ENCODE measurements at regions not wholly inside any gene's neighbourhood (a gene's known extent, or its start where the extent isn't known, plus 50 kb on each side); places are given as distances from the start of the nearest gene placed in this dataset.

DNA sequence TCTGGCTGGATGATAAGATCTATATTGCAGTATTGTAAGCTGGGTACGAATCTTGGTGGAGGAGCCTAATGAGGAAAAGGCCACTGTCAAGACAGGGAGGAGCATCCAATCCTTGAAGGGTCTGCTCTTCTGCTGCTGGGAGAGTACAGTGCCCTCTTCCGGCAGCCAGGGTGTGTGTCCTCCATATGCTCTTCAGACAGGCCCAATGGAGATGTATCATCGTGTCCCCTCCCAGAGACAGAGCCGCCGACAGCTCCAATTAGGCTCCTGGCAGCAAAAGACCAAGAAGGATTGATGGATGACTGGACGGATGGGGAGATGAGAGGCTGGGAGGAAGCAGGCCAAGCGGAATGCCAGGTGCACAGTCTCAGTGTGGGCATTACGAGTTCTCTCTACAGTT lies 51.6 kb upstream of the PIWIL1 start:
- Histone ChIP-seq H3K9me3 (ENCODE audit: control insufficient read depth in 1 of 2, low read length in 2 of 2) (no peaks in the 10 kb centered on the region), H3K4me1 (ENCODE audit: insufficient read depth, low read length) (no peaks in the 10 kb centered on the region), H3K27ac (ENCODE audit: low read depth, low read length) (no peak overlapping the region), H3K27me3 (ENCODE audit: insufficient read depth, low read length) (no peaks in the 10 kb centered on the region), H3K36me3 (ENCODE audit: insufficient read depth, low read length) (no peaks in the 10 kb centered on the region), H3K4me3 (ENCODE audit: low read length in 2 of 2) (no peak overlapping the region)
- H3K27me3 Mint-ChIP-seq, result no peaks in the 10 kb centered on the region
- DNase-seq, result no peak
- H3K9me3 Mint-ChIP-seq, result peaks cover 0 to 18% (median 6%) of the 10 kb centered on the region in 8 donors
- H3K4me3 Mint-ChIP-seq, result no peak overlapping the region
- intact Hi-C loops (cut with micrococcal nuclease), result no loop called here
- H3K4me1 Mint-ChIP-seq, result no peaks in the 10 kb centered on the region
- no peaks in the 10 kb centered on the region for H3K36me3 Mint-ChIP-seq
- CTCF ChIA-PET (ENCODE audit: partially characterized antibody), result no interaction called here
- POLR2A ChIA-PET (ENCODE audit: partially characterized antibody), result no interaction called here
- H3K27ac Mint-ChIP-seq, result no peak overlapping the region

DNA sequence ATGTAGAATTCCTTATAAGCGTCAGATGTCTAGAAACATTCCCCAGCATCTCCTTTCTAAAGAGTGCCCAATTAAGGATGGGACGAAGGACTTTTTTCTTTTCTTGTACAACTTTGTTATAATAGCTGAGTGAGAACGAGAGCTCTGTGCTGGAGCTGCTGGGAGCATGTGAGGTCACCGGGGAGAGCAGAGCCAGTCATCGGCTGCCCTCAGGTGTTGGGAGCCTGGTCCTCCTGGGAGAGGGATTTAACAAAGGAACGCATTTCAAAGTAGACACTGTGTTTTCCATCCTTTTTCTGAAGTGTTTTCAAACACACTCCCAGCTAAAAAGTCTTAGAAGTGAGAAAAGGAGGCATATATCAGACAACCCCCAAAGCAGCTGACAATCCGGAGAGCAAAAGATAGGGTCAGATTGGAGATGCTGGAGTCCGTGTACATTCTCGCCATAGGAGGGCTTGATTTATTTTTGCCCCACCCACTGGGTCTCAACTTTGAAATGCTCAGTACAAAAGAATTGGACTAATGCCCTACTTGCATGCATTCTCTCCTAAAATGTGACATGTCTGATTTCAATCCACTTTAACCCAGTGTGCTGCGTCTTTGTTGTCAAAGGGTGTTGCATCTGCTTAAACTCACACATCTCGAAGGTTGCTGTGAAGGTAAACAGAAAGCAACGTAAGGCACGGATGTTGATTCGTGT lies 50.8 kb upstream of the PIWIL1 start:
- Histone ChIP-seq H3K36me3 (ENCODE audit: insufficient read depth, low read length) (no peaks in the 10 kb centered on the region), H3K27me3 (ENCODE audit: insufficient read depth, low read length) (no peaks in the 10 kb centered on the region), H3K9me3 (ENCODE audit: control insufficient read depth in 1 of 2, low read length in 2 of 2) (no peaks in the 10 kb centered on the region), H3K4me3 (ENCODE audit: low read length in 2 of 2) (no peak overlapping the region), H3K4me1 (ENCODE audit: insufficient read depth, low read length) (no peaks in the 10 kb centered on the region), H3K27ac (ENCODE audit: low read depth, low read length) (no peak overlapping the region)
- CTCF ChIA-PET (ENCODE audit: partially characterized antibody), result no interaction called here
- Mint-ChIP-seq H3K4me1 (no peaks in the 10 kb centered on the region), H3K36me3 (no peaks in the 10 kb centered on the region), H3K27me3 (no peaks in the 10 kb centered on the region), H3K4me3 (no peak overlapping the region), H3K27ac (no peak overlapping the region), H3K9me3 (peaks cover 0 to 21% (median 7%) of the 10 kb centered on the region in 8 donors)
- POLR2A ChIA-PET (ENCODE audit: partially characterized antibody), result no interaction called here
- intact Hi-C loops (cut with micrococcal nuclease), result no loop called here
- DNase-seq, result no peak
